COLO829 (cell line): ENCODE measurements at regions not wholly inside any gene's neighbourhood (a gene's known extent, or its start where the extent isn't known, plus 50 kb on each side); places are given as distances from the start of the nearest gene placed in this dataset.
"Not testable (repeated sequence)": the region's sequence is repeated elsewhere in the genome, so short reads cannot be mapped to it uniquely, and the experiment has no call there.

Source experiments
- DNase-seq: peaks from one replicate; pipeline ENCODE4 v3.0.0; 2012; ENCODE audit warnings: low spot score

- no peak for DNase-seq
Measured at GRCh38 chr3:10625323-10625722, 119.9 kb upstream of the ATP2B2 start.

- DNase-seq = no peak
Measured at GRCh38 chr3:10627884-10628572, 122.6 kb upstream of the ATP2B2 start.

- DNase-seq = no peak
Measured at GRCh38 chr3:10628891-10629670, 123.7 kb upstream of the ATP2B2 start.

- DNase-seq = no peak
Measured at GRCh38 chr3:10629671-10630040, 124.3 kb upstream of the ATP2B2 start.

GRCh38 chr3:10631224-10631623 is 125.8 kb upstream of the ATP2B2 start:
- DNase-seq = no peak

- DNase-seq = no peak
Measured at GRCh38 chr3:10632125-10632524, 126.7 kb upstream of the ATP2B2 start.

GRCh38 chr3:10632741-10633140 is 127.4 kb upstream of the ATP2B2 start:
- DNase-seq = no peak

GRCh38 chr3:10635446-10636076 is 130.2 kb upstream of the ATP2B2 start:
- no peak for DNase-seq

GRCh38 chr3:10637342-10637741 is 132.0 kb upstream of the ATP2B2 start:
- no peak for DNase-seq

GRCh38 chr3:10638466-10638865 is 133.1 kb upstream of the ATP2B2 start:
- no peak for DNase-seq

GRCh38 chr3:10641760-10642159 is 136.4 kb upstream of the ATP2B2 start:
- no peak for DNase-seq

GRCh38 chr3:10644189-10644588 is 138.8 kb upstream of the ATP2B2 start:
- no peak for DNase-seq

GRCh38 chr3:10645800-10646199 is 140.4 kb upstream of the ATP2B2 start:
- DNase-seq = no peak

- DNase-seq = no peak
Measured at GRCh38 chr3:10646531-10647335, 141.3 kb upstream of the ATP2B2 start.

- no peak for DNase-seq
Measured at GRCh38 chr3:10647376-10647775, 142.0 kb upstream of the ATP2B2 start.

- DNase-seq = no peak
Measured at GRCh38 chr3:10648181-10648580, 142.8 kb upstream of the ATP2B2 start.

- DNase-seq = not testable (repeated sequence)
Measured at GRCh38 chr3:10649463-10649862, 144.1 kb upstream of the ATP2B2 start.

- no peak for DNase-seq
Measured at GRCh38 chr3:10651506-10651905, 146.1 kb upstream of the ATP2B2 start.

- no peak for DNase-seq
Measured at GRCh38 chr3:10653241-10653640, 147.9 kb upstream of the ATP2B2 start.

GRCh38 chr3:10653866-10654611 is 148.7 kb upstream of the ATP2B2 start:
- DNase-seq = no peak

- DNase-seq = no peak
Measured at GRCh38 chr3:10655105-10655504, 149.7 kb upstream of the ATP2B2 start.

GRCh38 chr3:10657339-10657738 is 152.0 kb upstream of the ATP2B2 start:
- DNase-seq = not testable (repeated sequence)
